Fibroblast of skin of left biceps (primary cell): ENCODE measurements at regions not wholly inside any gene's neighbourhood (a gene's known extent, or its start where the extent isn't known, plus 50 kb on each side); places are given as distances from the start of the nearest gene placed in this dataset.
"Not testable (repeated sequence)": the region's sequence is repeated elsewhere in the genome, so short reads cannot be mapped to it uniquely, and the experiment has no call there.

Experiments
- DNase-seq, 2 experiments: peaks; one replicate each; pipeline ENCODE4 v3.0.0-alpha.2; 2013; ENCODE audit warnings: low read depth in 2 of 2

DNA sequence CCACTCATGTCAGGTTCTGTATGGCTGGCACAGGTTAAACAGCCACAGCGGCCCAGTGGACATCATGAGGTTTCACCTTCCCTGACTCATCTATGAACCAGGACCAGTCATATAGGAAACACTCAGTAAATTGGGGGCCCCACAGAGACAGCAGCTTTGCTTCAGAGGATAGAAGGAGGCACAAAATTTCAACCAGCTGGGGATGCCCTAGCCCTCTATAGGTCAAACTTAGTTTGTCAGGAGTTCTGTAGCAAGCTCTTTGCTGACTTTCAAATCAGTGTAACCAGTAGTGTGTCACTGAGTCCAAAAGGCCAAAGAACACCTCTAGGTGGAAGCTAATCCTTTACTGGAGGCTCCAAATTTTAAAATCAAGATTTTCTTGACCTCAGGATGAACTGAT lies 4157.8 kb upstream of the TPTE start:
- not testable (repeated sequence) for DNase-seq

- not testable (repeated sequence) for DNase-seq
Measured at GRCh38 chr21:6368824-6369223, 4152.6 kb upstream of the TPTE start.

GRCh38 chr21:6373253-6373652 lies 4148.1 kb upstream of the TPTE start:
- peak in 1 of 2 experiments; percentile 11 for DNase-seq

- not testable (repeated sequence) for DNase-seq
Measured at GRCh38 chr21:6374232-6374631, 4147.2 kb upstream of the TPTE start.

GRCh38 chr21:6374926-6375325 lies 4146.5 kb upstream of the TPTE start:
- not testable (repeated sequence) for DNase-seq

- DNase-seq: not testable (repeated sequence)
Measured at GRCh38 chr21:6375776-6376175, 4145.6 kb upstream of the TPTE start.

- not testable (repeated sequence) for DNase-seq
Measured at GRCh38 chr21:6376321-6377070, 4144.9 kb upstream of the TPTE start.
